ENCODE measurements at regions not wholly inside any gene's neighbourhood (a gene's known extent, or its start where the extent isn't known, plus 50 kb on each side); places are given as distances from the start of the nearest gene placed in this dataset.

- no peak for TF ChIP-seq ARNTL (CRISPR knock-in tag; IDR thresholded peaks at IDR 0.05; ENCODE audit: borderline replicate concordance, low read depth)
- TF ChIP-seq ZNF565 (CRISPR knock-in tag; conservative IDR thresholded peaks at IDR 0.05; ENCODE audit: low read depth), result no peak
- TF ChIP-seq ZNF8 (CRISPR knock-in tag; IDR thresholded peaks at IDR 0.05), result no peak
- TF ChIP-seq SNAI2 (CRISPR knock-in tag; IDR thresholded peaks at IDR 0.05), result no peak
- TF ChIP-seq ZNF70 (CRISPR knock-in tag; IDR thresholded peaks at IDR 0.05), result no peak
- no peak for TF ChIP-seq PATZ1 (CRISPR knock-in tag; IDR thresholded peaks at IDR 0.05; ENCODE audit: borderline replicate concordance)
Measured at GRCh38 chr4:112836895-112837294, 200.0 kb downstream of the LARP7 start.
